ENCODE measurements at regions not wholly inside any gene's neighbourhood (a gene's known extent, or its start where the extent isn't known, plus 50 kb on each side); places are given as distances from the start of the nearest gene placed in this dataset.

GRCh38 chr3:54069961-54070360, 52.4 kb upstream of the CACNA2D3 start:
- no peak for TF ChIP-seq CTCF (IDR thresholded peaks at IDR 0.05; ENCODE audit: insufficient read depth, low read depth, low read length)
- no peak for TF ChIP-seq EZH2 (IDR thresholded peaks at IDR 0.05; ENCODE audit: insufficient read depth, low read length)

Data from astrocyte (in vitro differentiated cells and primary cell).